ENCODE measurements at regions not wholly inside any gene's neighbourhood (a gene's known extent, or its start where the extent isn't known, plus 50 kb on each side); places are given as distances from the start of the nearest gene placed in this dataset.

DNA sequence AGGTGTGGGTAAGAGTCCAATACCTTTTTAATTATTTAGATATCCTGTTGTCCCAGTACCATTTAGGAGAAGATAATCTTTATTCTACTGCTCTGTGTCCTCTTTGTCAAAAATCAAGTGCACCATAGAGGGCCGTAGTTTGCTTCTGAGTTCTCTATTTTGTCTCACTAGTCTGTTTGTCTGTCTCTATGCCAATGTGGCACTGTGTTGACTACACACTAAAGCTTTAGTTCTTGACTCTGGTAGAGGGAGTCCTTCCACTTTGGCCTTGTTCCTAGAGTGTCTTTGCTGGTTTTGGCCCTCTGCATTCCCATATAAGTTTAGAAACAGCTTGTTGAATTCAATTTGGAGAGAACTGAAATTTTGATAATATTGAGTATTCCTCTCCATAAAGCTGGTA, 75.9 kb downstream of the SCGB2B2 start:
- Histone ChIP-seq H3K4me1 (ENCODE audit: insufficient read depth, low read length) (no peaks in the 10 kb centered on the region), H3K9ac (ENCODE audit: low read length) (no peak overlapping the region), H3K4me2 (ENCODE audit: low read length) (no peak overlapping the region), H3K9me3 (ENCODE audit: low read length) (no peaks in the 10 kb centered on the region), H3F3A (ENCODE audit: low read length, unreplicated experiment) (no peaks in the 10 kb centered on the region), H3K9me2 (replicated peaks; ENCODE audit: low read length) (no peaks in the 10 kb centered on the region), H3K27me3 (ENCODE audit: low read length) (no peaks in the 10 kb centered on the region), H3K4me3 (ENCODE audit: low read length) (no peak overlapping the region), H3K79me2 (ENCODE audit: low read length) (no peaks in the 10 kb centered on the region), H3K27ac (ENCODE audit: low read length) (no peak overlapping the region), H3K36me3 (ENCODE audit: low read depth, low read length) (no peaks in the 10 kb centered on the region), H2AFZ (ENCODE audit: low read length) (no peak overlapping the region), H4K20me1 (ENCODE audit: low read length) (no peaks in the 10 kb centered on the region)
- BruUV-seq (replicated peaks) = no TSS peak
- DNase-seq = no peak
- ATAC-seq = no peak
- intact Hi-C loops (cut with micrococcal nuclease) = no loop called here
- CTCF ChIA-PET = no interaction called here
- TF ChIP-seq, protein P1, sequence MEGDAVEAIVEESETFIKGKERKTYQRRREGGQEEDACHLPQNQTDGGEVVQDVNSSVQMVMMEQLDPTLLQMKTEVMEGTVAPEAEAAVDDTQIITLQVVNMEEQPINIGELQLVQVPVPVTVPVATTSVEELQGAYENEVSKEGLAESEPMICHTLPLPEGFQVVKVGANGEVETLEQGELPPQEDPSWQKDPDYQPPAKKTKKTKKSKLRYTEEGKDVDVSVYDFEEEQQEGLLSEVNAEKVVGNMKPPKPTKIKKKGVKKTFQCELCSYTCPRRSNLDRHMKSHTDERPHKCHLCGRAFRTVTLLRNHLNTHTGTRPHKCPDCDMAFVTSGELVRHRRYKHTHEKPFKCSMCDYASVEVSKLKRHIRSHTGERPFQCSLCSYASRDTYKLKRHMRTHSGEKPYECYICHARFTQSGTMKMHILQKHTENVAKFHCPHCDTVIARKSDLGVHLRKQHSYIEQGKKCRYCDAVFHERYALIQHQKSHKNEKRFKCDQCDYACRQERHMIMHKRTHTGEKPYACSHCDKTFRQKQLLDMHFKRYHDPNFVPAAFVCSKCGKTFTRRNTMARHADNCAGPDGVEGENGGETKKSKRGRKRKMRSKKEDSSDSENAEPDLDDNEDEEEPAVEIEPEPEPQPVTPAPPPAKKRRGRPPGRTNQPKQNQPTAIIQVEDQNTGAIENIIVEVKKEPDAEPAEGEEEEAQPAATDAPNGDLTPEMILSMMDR (conservative IDR thresholded peaks at IDR 0.05; ENCODE audit: low read depth, low read length) = no peak
- TF ChIP-seq EZH2phosphoT487 (IDR thresholded peaks at IDR 0.05; ENCODE audit: borderline replicate concordance, low read length) (no peak), EZH2 (IDR thresholded peaks at IDR 0.05; ENCODE audit: low read length, unreplicated experiment) (no peak)
- POLR2A ChIA-PET (ENCODE audit: unreplicated experiment) = no interaction called here

DNA sequence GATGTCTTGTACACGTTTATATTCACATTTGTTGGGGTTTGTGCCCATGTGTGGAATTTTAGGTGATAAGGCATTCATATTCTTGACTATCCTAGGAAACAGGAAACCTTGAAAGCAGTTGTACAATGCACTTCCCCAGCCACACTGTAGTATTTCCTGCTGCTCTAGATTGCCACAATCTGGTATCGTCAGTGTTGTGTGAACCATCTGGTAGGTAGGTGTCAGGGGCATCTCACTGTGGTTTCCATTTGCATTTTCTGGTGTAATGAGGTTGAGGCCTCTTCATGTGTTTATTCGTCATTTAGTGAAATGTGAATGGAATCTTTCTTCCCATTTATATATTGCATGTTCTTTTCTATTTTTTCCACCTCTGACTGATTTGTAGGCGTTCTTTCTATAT, 76.6 kb downstream of the SCGB2B2 start:
- Histone ChIP-seq H3K9me3 (ENCODE audit: low read length) (no peaks in the 10 kb centered on the region), H3K79me2 (ENCODE audit: low read length) (no peaks in the 10 kb centered on the region), H4K20me1 (ENCODE audit: low read length) (no peaks in the 10 kb centered on the region), H3K9me2 (replicated peaks; ENCODE audit: low read length) (no peaks in the 10 kb centered on the region), H3K36me3 (ENCODE audit: low read depth, low read length) (no peaks in the 10 kb centered on the region), H3K27ac (ENCODE audit: low read length) (no peak overlapping the region), H3K4me3 (ENCODE audit: low read length) (no peak overlapping the region), H2AFZ (ENCODE audit: low read length) (no peak overlapping the region), H3K9ac (ENCODE audit: low read length) (no peak overlapping the region), H3F3A (ENCODE audit: low read length, unreplicated experiment) (no peaks in the 10 kb centered on the region), H3K4me2 (ENCODE audit: low read length) (no peak overlapping the region), H3K27me3 (ENCODE audit: low read length) (no peaks in the 10 kb centered on the region), H3K4me1 (ENCODE audit: insufficient read depth, low read length) (no peaks in the 10 kb centered on the region)
- BruUV-seq (replicated peaks) = no TSS peak
- intact Hi-C loops (cut with micrococcal nuclease) = no loop called here
- CTCF ChIA-PET = no interaction called here
- ATAC-seq = no peak
- TF ChIP-seq, protein P1 (conservative IDR thresholded peaks at IDR 0.05; ENCODE audit: low read depth, low read length) = no peak
- TF ChIP-seq EZH2phosphoT487 (IDR thresholded peaks at IDR 0.05; ENCODE audit: borderline replicate concordance, low read length) = no peak
- no peak for TF ChIP-seq EZH2 (IDR thresholded peaks at IDR 0.05; ENCODE audit: low read length, unreplicated experiment)
- POLR2A ChIA-PET (ENCODE audit: unreplicated experiment) = no interaction called here
- no peak for DNase-seq

DNA sequence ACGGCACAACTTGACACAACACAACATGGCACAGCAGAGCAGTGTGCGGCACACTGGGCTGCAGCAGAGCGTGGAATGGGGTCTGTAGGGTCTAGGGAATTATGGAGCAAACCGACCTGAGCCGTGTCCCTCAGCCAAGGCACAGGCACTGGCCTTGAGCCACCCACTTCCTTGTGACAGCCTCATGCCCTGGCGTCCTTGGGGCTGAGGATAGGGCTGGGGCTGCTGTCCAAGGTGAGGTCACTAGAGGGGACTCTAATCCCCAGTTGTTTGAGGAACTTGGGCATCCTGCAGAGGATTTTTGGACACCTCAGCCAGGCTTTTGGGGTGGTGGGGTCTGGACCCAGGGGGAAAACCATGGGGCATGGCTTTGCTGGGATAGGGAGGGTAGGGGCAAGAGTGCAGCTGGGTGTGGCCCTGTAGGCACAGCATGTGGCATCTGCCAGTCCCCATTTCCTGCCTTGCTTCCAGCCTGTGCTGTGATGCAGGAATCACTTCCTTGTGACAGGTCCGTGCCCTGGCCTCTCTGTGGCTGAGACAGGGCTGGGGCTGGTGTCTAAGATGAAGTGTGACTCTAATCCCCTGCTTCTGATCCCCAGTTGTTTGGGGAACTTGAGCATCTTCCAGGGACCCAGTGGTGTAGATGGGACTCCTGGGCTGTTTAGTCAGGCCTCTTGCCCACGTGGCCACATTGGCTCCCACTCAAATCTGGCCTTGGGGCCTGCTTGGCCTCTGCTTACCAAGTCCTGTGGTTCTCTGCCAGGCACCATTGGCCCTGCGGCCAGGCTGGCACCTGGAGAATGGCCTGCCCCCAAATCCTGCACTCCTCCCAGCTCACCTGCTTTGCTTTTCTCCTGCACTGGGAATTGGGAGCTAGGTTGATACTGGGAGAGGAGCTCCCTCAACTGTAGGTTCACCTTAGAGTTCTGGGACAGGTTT, 78.5 kb downstream of the SCGB2B2 start:
- CTCF ChIA-PET = no interaction called here
- TF ChIP-seq, protein P1 (conservative IDR thresholded peaks at IDR 0.05; ENCODE audit: low read depth, low read length) = no peak
- TF ChIP-seq EZH2 (IDR thresholded peaks at IDR 0.05; ENCODE audit: low read length, unreplicated experiment) = no peak
- no peak for TF ChIP-seq EZH2phosphoT487 (IDR thresholded peaks at IDR 0.05; ENCODE audit: borderline replicate concordance, low read length)
- no peaks in the 10 kb centered on the region for H3K36me3 ChIP-seq (ENCODE audit: low read depth, low read length)
- POLR2A ChIA-PET (ENCODE audit: unreplicated experiment) = no interaction called here
- no peak overlapping the region for H3K4me2 ChIP-seq (ENCODE audit: low read length)
- no TSS peak for BruUV-seq (replicated peaks)
- no peak overlapping the region for H3K27ac ChIP-seq (ENCODE audit: low read length)
- DNase-seq (no peak), ATAC-seq (no peak)
- no peak overlapping the region for H2AFZ ChIP-seq (ENCODE audit: low read length)
- no peaks in the 10 kb centered on the region for H3K27me3 ChIP-seq (ENCODE audit: low read length)
- no peaks in the 10 kb centered on the region for H4K20me1 ChIP-seq (ENCODE audit: low read length)
- H3K9me2 ChIP-seq (replicated peaks; ENCODE audit: low read length) = no peaks in the 10 kb centered on the region
- H3F3A ChIP-seq (ENCODE audit: low read length, unreplicated experiment) = no peaks in the 10 kb centered on the region
- no peaks in the 10 kb centered on the region for H3K79me2 ChIP-seq (ENCODE audit: low read length)
- intact Hi-C loops (cut with micrococcal nuclease) = no loop called here
- H3K4me1 ChIP-seq (ENCODE audit: insufficient read depth, low read length) = no peaks in the 10 kb centered on the region
- H3K9me3 ChIP-seq (ENCODE audit: low read length) = no peaks in the 10 kb centered on the region
- H3K4me3 ChIP-seq (ENCODE audit: low read length) = no peak overlapping the region
- H3K9ac ChIP-seq (ENCODE audit: low read length) = no peak overlapping the region

All from PC-3 (cell line).